Jurkat, Clone E6-1 (cell line): ENCODE measurements at regions not wholly inside any gene's neighbourhood (a gene's known extent, or its start where the extent isn't known, plus 50 kb on each side); places are given as distances from the start of the nearest gene placed in this dataset.

Experiments
- DNase-seq: peaks from one replicate; pipeline ENCODE4 v3.0.0-alpha.2; 2011; ENCODE audit warnings: low read depth, low spot score
- H3K4me3 ChIP-seq: 2 replicates; pipeline ENCODE4 v1.5.1; 2011; ENCODE audit warnings: mild to moderate bottlenecking, low read length, control low read depth, moderate library complexity

- no peak for DNase-seq
- H3K4me3 ChIP-seq = no peak overlapping the region
Observed at GRCh38 chr11:32039149-32039548, 51.7 kb upstream of the RCN1 start.

- DNase-seq = no peak
Observed at GRCh38 chr11:32034680-32035079, 56.2 kb upstream of the RCN1 start.

GRCh38 chr11:32034149-32034548 lies 56.7 kb upstream of the RCN1 start:
- no peak overlapping the region for H3K4me3 ChIP-seq
- no peak for DNase-seq

More at GRCh38 chr11:32034680-32035079, 56.2 kb upstream of the RCN1 start:
- H3K4me3 ChIP-seq = no peak overlapping the region

GRCh38 chr11:32033491-32033890 lies 57.4 kb upstream of the RCN1 start:
- DNase-seq = no peak
- H3K4me3 ChIP-seq = no peak overlapping the region

GRCh38 chr11:32033067-32033466 lies 57.8 kb upstream of the RCN1 start:
- H3K4me3 ChIP-seq = no peak overlapping the region

GRCh38 chr11:32032478-32032877 lies 58.4 kb upstream of the RCN1 start:
- no peak overlapping the region for H3K4me3 ChIP-seq
- no peak for DNase-seq

More at GRCh38 chr11:32033067-32033466, 57.8 kb upstream of the RCN1 start:
- no peak for DNase-seq

GRCh38 chr11:32032052-32032451 lies 58.8 kb upstream of the RCN1 start:
- no peak overlapping the region for H3K4me3 ChIP-seq

GRCh38 chr11:32030875-32031503 lies 59.9 kb upstream of the RCN1 start:
- H3K4me3 ChIP-seq = no peak overlapping the region
- DNase-seq = no peak

More at GRCh38 chr11:32032052-32032451, 58.8 kb upstream of the RCN1 start:
- no peak for DNase-seq

- no peak for DNase-seq
- H3K4me3 ChIP-seq = no peak overlapping the region
Observed at GRCh38 chr11:32029721-32030120, 61.2 kb upstream of the RCN1 start.

GRCh38 chr11:32028201-32028600 lies 62.7 kb upstream of the RCN1 start:
- no peak for DNase-seq
- no peak overlapping the region for H3K4me3 ChIP-seq

GRCh38 chr11:32026766-32027165 lies 64.1 kb upstream of the RCN1 start:
- DNase-seq = no peak
- no peak overlapping the region for H3K4me3 ChIP-seq

GRCh38 chr11:32024948-32025347 lies 65.9 kb upstream of the RCN1 start:
- no peak overlapping the region for H3K4me3 ChIP-seq
- DNase-seq = no peak

- no peak overlapping the region for H3K4me3 ChIP-seq
- DNase-seq = no peak
Observed at GRCh38 chr11:32023370-32024305, 67.2 kb upstream of the RCN1 start.

- no peak for DNase-seq
- no peak overlapping the region for H3K4me3 ChIP-seq
Observed at GRCh38 chr11:32018672-32019071, 72.2 kb upstream of the RCN1 start.

GRCh38 chr11:32016111-32016510 lies 74.8 kb upstream of the RCN1 start:
- no peak for DNase-seq

GRCh38 chr11:32015427-32015826 lies 75.4 kb upstream of the RCN1 start:
- no peak for DNase-seq

More at GRCh38 chr11:32016111-32016510, 74.8 kb upstream of the RCN1 start:
- no peak overlapping the region for H3K4me3 ChIP-seq

GRCh38 chr11:32013603-32014002 lies 77.3 kb upstream of the RCN1 start:
- H3K4me3 ChIP-seq = no peak overlapping the region
- DNase-seq = no peak

More at GRCh38 chr11:32015427-32015826, 75.4 kb upstream of the RCN1 start:
- no peak overlapping the region for H3K4me3 ChIP-seq

- DNase-seq = no peak
- no peak overlapping the region for H3K4me3 ChIP-seq
Observed at GRCh38 chr11:32012049-32012448, 78.8 kb upstream of the RCN1 start.

GRCh38 chr11:32008880-32009551 lies 81.9 kb upstream of the RCN1 start:
- no peak for DNase-seq
- no peak overlapping the region for H3K4me3 ChIP-seq
